ENCODE measurements at regions not wholly inside any gene's neighbourhood (a gene's known extent, or its start where the extent isn't known, plus 50 kb on each side); places are given as distances from the start of the nearest gene placed in this dataset.
A peak's percentile ranks its signal among the peaks of the same experiment; 100 is the strongest.
"Not testable (repeated sequence)": the region's sequence is repeated elsewhere in the genome, so short reads cannot be mapped to it uniquely, and the experiment has no call there.

DNA sequence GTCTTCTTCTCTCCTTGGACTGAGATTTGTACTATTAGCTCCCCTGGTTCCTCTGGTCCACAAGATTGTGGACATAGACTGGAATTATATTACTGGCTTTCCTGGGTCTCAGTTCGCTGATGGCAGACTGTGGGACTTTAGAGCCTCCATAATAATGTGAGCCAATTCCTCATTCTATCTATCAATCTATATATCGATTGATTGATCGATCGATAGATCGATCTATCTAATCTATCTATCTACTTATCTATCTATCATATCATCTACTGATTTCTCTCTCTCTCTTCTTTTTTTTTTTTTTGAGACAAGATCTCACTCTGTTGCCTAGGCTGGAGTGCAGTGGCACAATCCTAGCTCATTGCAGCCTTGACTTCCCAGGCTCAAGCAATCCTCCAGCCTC, 51.5 kb upstream of the DDR1 start:
- Mint-ChIP-seq H3K4me1 (peaks cover 42% of the 10 kb centered on the region), H3K4me3 (no peak overlapping the region), H3K27ac (no peak overlapping the region), H3K36me3 (no peaks in the 10 kb centered on the region), H3K9me3 (no peaks in the 10 kb centered on the region), H3K27me3 (peaks cover 26% of the 10 kb centered on the region)
- no peak for ATAC-seq

DNA sequence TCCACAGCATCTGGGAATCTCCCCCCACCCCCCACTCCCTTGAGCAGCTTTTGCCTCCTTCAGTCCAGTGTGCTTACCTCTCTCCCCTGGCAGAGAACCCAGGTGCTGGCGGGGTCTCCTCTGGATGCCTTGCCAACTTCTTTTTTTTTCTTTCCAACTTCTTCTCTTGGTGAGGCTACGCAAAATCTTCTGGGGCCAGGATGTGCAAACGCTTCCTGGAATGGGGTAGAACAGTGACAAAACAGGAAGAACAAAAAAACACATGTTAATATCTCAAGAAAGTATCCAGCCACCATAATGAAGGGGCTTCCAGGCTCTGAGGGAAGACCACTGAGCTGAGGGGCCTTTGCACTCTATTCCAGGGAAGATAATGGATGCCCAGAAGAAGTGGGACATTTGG, 53.9 kb upstream of the DDR1 start:
- no peak for ATAC-seq
- Mint-ChIP-seq H3K27me3 (peaks cover 26% of the 10 kb centered on the region), H3K9me3 (no peaks in the 10 kb centered on the region), H3K36me3 (no peaks in the 10 kb centered on the region), H3K4me1 (peaks cover 36% of the 10 kb centered on the region), H3K27ac (peak overlapping the region; percentile 68), H3K4me3 (no peak overlapping the region)

DNA sequence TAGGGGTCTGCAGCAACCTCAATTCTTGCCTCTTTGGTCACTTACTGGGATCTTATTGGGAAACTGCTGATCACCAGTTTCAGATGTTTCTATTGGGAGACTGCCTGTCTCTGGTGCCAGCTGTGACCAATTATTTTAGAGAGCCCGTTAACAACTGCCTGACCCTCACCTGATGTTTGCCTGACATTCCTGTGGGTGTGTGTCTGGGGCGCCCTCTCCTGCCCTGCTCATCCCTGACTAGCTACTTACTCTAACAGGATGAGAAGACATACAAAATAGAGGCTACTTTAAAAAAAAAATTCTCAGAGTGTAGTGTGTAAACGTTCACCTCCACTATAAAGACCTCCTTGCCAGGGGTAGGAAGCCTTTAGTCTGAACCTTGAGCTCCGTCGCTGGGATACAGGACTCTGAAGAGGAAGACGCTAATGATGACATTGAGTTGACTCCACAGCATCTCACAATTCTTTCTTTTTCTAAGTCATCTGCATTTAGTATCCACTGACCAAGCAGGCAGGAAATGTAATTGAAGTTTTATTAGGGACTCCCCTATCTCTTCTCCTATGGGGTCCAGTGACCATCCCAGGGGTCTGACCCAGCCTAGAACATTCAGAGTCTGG, 54.6 kb upstream of the DDR1 start:
- Mint-ChIP-seq H3K4me1 (peaks cover 34% of the 10 kb centered on the region), H3K36me3 (no peaks in the 10 kb centered on the region), H3K27me3 (peaks cover 20% of the 10 kb centered on the region), H3K27ac (peak overlapping the region; percentile 68), H3K9me3 (no peaks in the 10 kb centered on the region), H3K4me3 (no peak overlapping the region)
- ATAC-seq = no peak

DNA sequence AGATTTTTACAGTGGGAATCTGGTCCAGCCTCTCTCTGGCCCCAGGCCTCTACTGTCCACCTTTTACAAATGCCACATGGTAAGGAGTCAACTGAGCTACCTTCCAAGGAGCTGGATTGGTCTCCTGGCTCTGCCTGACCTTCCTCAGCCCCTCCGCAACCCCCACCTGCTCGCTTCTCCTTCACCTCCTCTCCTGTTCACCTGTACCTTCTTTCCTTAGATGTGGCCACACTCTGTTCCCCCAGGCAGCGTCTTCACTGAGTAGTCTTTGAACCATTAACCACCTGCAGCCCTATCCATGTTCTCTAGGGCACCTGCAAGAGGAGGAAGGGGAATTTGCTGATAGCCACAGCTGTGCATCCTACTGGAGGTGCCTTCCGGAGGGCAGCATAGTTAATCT, 55.3 kb upstream of the DDR1 start:
- Mint-ChIP-seq H3K36me3 (no peaks in the 10 kb centered on the region), H3K27me3 (peaks cover 20% of the 10 kb centered on the region), H3K9me3 (no peaks in the 10 kb centered on the region), H3K27ac (no peak overlapping the region), H3K4me1 (peaks cover 32% of the 10 kb centered on the region), H3K4me3 (no peak overlapping the region)
- no peak for ATAC-seq

GRCh38 chr6:30828027-30828962, 56.0 kb upstream of the DDR1 start:
- ATAC-seq = peak; percentile 87
- Mint-ChIP-seq H3K4me3 (no peak overlapping the region), H3K27me3 (peaks cover 25% of the 10 kb centered on the region), H3K27ac (no peak overlapping the region), H3K4me1 (peaks cover 35% of the 10 kb centered on the region), H3K36me3 (no peaks in the 10 kb centered on the region), H3K9me3 (no peaks in the 10 kb centered on the region)

- peaks cover 48% of the 10 kb centered on the region for H3K4me1 Mint-ChIP-seq
- no peaks in the 10 kb centered on the region for H3K9me3 Mint-ChIP-seq
- no peaks in the 10 kb centered on the region for H3K36me3 Mint-ChIP-seq
- no peak for ATAC-seq
- H3K4me3 Mint-ChIP-seq = no peak overlapping the region
- H3K27me3 Mint-ChIP-seq = peaks cover 30% of the 10 kb centered on the region
- H3K27ac Mint-ChIP-seq = no peak overlapping the region
Observed at GRCh38 chr6:30826961-30827342, 57.4 kb upstream of the DDR1 start.

DNA sequence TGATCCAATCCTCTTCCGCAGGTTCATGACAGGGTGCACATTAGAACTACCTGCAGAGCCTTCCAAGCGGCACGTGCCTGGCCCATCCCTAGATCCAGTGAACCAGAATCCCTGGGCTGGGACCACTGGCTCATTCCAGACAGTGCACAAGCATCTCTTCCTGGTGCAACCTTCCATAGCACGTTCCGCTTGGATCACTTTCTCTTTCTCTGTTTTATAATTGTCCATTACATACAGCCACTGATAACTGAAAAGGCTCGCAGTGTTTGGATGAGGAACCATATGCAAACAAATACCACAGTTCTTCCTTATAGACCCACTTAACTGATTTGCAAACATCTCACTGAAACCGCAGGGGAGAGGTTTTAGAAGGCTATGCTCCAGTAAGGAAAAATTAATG, 59.6 kb upstream of the DDR1 start:
- peaks cover 19% of the 10 kb centered on the region for H3K27me3 Mint-ChIP-seq
- peaks cover 47% of the 10 kb centered on the region for H3K4me1 Mint-ChIP-seq
- no peaks in the 10 kb centered on the region for H3K9me3 Mint-ChIP-seq
- H3K27ac Mint-ChIP-seq = no peak overlapping the region
- no peaks in the 10 kb centered on the region for H3K36me3 Mint-ChIP-seq
- no peak for ATAC-seq
- no peak overlapping the region for H3K4me3 Mint-ChIP-seq

- H3K27ac Mint-ChIP-seq = peak overlapping the region; percentile 40
Observed at GRCh38 chr6:30823534-30823865, 60.8 kb upstream of the DDR1 start.

DNA sequence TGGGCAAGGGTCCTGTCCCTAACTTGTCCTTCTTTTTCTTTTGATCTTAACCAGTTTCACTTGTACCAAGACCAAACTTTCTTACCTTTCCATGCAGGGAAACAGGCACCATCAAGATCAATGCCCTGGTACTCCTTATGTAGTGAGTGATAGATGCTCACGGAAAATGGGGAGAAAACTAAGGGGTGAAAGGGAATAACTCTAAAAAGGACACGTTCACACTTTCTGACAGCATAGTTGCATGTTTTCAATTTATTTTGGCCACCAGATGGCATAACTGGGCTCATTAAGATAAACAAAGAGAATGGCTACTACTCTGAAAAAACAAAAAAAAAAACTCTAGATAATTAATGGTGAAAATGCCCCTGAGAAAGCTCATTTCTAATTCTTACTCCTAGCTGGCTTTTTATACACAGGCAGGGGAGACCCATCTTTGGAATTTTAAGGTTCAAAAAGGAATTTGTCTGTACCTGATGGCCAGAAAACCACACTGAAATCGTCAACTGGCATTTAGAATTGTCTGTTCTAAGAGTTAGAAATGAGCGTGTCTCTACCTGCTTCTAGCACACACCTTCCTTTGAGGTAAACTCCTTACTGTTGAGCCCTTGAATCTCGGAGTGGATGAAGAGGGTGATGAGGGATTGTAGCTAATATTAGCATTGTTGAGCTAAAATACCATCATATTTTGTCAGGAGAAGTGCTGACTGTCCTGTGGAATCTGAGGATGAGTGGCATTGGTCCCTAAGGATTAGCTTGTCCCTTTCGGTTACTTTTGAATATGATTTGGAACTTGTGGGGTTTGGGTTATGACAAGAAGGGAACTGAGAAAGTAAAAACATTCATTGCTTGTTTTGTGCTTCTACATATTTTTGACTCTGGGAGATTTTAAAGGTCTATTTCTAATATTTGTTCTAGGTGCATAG, 62.2 kb upstream of the DDR1 start:
- Mint-ChIP-seq H3K27ac (peak overlapping the region; percentile 40), H3K4me3 (peak overlapping the region; percentile 25), H3K36me3 (no peaks in the 10 kb centered on the region), H3K27me3 (peaks cover 19% of the 10 kb centered on the region), H3K9me3 (no peaks in the 10 kb centered on the region), H3K4me1 (peaks cover 53% of the 10 kb centered on the region)
- no peak for ATAC-seq

More at GRCh38 chr6:30823534-30823865, 60.8 kb upstream of the DDR1 start:
- peaks cover 19% of the 10 kb centered on the region for H3K27me3 Mint-ChIP-seq
- no peaks in the 10 kb centered on the region for H3K9me3 Mint-ChIP-seq
- H3K4me1 Mint-ChIP-seq = peaks cover 49% of the 10 kb centered on the region
- no peak overlapping the region for H3K4me3 Mint-ChIP-seq
- H3K36me3 Mint-ChIP-seq = no peaks in the 10 kb centered on the region
- no peak for ATAC-seq

DNA sequence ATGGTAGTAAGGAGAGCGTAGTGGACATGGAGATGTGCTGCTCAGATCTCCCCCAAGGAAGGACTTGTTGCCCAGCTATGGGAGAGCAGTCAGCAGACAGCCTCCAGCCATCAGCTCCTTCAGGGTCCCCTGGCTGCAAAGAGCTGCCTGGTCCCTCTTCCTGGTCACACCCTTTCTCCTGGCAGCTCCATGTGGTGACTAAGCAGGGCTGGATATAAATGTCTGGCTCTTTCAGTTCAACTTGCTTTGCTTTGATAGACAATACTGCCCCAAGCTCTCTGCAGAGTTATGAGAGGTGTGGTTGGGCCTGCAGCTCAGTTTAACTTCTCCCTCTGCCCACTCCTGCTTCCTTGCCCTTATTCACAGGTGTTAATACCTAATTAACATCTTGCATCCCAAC, 64.1 kb upstream of the DDR1 start:
- Mint-ChIP-seq H3K36me3 (no peaks in the 10 kb centered on the region), H3K9me3 (no peaks in the 10 kb centered on the region), H3K27me3 (peaks cover 19% of the 10 kb centered on the region), H3K4me1 (peaks cover 60% of the 10 kb centered on the region), H3K4me3 (no peak overlapping the region), H3K27ac (peak overlapping the region; percentile 41)
- ATAC-seq = no peak

DNA sequence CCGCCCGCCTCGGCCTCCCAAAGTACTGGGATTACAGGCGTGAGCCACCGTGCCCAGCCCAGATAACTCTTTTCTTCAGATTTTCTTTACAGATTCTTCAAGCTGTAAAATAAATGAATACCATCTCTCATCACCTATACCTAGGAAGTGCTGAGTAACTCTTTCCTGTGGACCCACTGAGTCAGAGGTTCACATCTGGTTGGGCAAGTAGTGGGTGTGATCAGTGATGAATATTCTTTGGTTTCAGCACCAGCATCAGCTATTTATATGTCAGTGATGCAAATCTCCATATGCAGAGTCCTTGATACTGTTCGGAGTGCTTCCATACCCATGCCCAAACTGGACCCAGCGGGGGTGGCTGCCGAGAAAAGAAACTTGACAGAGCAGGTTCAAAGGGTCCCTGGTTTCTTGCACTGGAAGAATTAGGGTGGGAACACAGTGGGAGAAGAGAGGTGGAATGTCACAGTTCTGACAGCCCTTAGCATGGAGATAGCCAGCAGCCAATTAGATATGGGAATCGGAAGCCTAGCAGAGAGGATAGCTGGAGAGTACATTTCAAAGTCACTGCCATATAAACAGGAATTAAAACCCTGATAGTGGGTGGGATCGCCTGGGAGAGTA, 64.9 kb upstream of the DDR1 start:
- H3K4me1 Mint-ChIP-seq = peaks cover 63% of the 10 kb centered on the region
- no peak for ATAC-seq
- peak overlapping the region; percentile 41 for H3K27ac Mint-ChIP-seq
- no peaks in the 10 kb centered on the region for H3K9me3 Mint-ChIP-seq
- no peaks in the 10 kb centered on the region for H3K36me3 Mint-ChIP-seq
- no peak overlapping the region for H3K4me3 Mint-ChIP-seq
- H3K27me3 Mint-ChIP-seq = peaks cover 16% of the 10 kb centered on the region

DNA sequence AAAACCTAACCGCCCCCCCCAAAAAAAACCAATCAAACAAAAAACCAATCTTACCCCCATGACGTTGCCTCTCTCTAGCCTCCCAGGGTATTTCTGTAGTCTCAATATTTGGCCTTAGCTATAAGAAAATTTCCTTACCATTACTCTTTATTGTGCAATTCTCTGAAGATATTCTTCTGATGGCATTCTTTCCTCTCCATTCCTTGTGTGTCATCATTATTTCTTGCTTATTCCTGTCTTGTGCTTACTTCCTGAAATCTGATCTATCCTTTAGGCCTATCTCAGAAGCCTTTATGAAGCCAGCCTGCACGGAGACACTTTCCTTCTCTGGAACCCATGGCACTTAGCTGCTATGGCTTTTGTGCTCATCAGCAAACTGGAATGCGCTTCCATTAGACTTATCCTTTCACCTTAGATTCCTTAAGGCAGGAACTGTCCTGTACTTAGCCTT, 65.9 kb upstream of the DDR1 start:
- ATAC-seq = no peak
- H3K27me3 Mint-ChIP-seq = peaks cover 6% of the 10 kb centered on the region
- H3K9me3 Mint-ChIP-seq = no peaks in the 10 kb centered on the region
- peaks cover 70% of the 10 kb centered on the region for H3K4me1 Mint-ChIP-seq
- H3K36me3 Mint-ChIP-seq = no peaks in the 10 kb centered on the region
- no peak overlapping the region for H3K4me3 Mint-ChIP-seq
- no peak overlapping the region for H3K27ac Mint-ChIP-seq

DNA sequence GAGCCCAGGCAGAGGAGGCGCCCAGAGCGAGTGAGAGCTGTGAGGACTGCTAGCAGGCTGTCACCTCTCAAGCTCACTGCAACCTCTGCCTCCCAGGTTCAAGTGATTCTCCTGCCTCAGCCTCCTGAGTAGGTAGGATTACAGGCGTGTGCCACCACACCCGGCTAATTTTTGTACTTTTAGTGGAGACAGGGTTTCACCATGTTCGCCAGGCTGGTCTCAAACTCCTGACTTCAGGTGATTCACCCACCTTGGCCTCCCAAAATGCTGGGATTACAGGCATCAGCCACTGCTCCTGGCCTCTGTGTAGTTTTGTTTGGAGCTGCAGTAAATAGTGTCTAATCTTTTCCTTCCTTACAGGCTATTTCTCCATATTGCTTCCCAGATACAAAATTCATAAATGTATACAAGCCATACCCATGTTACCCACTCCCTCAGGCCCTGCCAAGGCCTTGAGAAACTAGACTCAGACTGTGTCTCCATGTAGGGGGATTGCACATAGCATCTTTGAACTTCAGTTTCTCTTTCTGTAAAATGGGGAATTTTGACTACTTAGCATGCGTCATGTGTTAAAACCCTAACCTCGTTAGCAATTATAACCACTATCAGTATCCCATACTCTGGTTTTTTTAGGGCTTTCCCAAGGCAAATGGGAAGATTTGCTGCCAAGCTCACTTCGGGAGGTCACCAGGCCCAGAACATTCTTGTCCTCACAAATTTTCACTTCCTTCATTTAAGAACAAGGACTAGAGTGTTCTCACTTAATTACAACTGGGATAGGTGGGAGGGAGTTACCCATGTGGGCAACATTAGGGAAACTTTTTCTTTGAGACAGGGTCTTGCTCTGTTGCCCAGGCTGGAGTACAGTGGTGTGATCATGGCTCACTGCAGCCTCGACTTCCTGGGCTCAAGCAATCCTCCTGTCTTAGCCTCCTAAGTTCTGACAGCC, 67.3 kb upstream of the DDR1 start:
- peak; percentile 79 for ATAC-seq
- Mint-ChIP-seq H3K4me1 (peaks cover 67% of the 10 kb centered on the region), H3K27ac (peak overlapping the region; percentile 87), H3K9me3 (no peaks in the 10 kb centered on the region), H3K36me3 (no peaks in the 10 kb centered on the region), H3K4me3 (no peak overlapping the region), H3K27me3 (no peaks in the 10 kb centered on the region)

DNA sequence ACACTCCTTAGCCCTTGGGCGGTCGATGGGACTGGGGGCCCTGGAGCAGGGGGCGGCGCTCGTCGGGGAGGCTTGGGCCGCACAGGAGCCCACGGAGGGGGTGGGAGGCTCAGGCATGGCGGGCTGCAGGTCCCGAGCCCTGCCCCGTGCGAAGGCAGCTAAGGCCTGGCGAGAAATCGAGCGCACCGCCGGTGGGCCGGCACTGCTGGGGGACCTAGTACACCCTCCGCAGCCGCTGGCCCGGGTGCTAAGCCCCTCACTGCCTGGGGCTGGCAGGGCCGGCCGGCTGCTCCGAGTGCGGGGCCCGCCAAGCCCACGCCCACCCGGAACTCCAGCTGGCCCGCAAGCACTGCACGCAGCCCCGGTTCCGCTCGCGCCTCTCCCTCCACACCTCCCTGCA, 68.0 kb upstream of the DDR1 start:
- H3K4me3 Mint-ChIP-seq, H3K27ac Mint-ChIP-seq, H3K9me3 Mint-ChIP-seq, ATAC-seq, H3K36me3 Mint-ChIP-seq, H3K27me3 Mint-ChIP-seq: not testable (repeated sequence)
- H3K4me1 Mint-ChIP-seq = peaks cover 66% of the 10 kb centered on the region

Data from stimulated activated memory B cell treated with anti-CD40 and anti-IgM and Interleukin-4, amounts not matched to agents 10 μg/mL and 1 μg/mL and 100 μg/mL, for 72 hours (primary cell).